ENCODE measurements at regions not wholly inside any gene's neighbourhood (a gene's known extent, or its start where the extent isn't known, plus 50 kb on each side); places are given as distances from the start of the nearest gene placed in this dataset.
A peak's percentile ranks its signal among the peaks of the same experiment; 100 is the strongest.

- intact Hi-C loops (cut with DNase I), result no loop called here
- TF ChIP-seq POLR2A (IDR thresholded peaks at IDR 0.05) (no peak), CTCF (IDR thresholded peaks at IDR 0.05) (no peak)
- Histone ChIP-seq H3K9me3 (no peaks in the 10 kb centered on the region), H3K36me3 (replicated peaks in 1 of 2; ENCODE audit: insufficient read depth in 1 of 2, low read depth in 2 of 2) (no peaks in the 10 kb centered on the region), H3K4me1 (no peaks in the 10 kb centered on the region), H3K27me3 (no peaks in the 10 kb centered on the region), H3K4me3 (no peak overlapping the region), H3K27ac (no peak overlapping the region)
- 53 to 63% methylated on average over 4 of the region's 4 CpGs for WGBS, 2 donors
- DNase-seq (no peak), ATAC-seq (no peak)
Observed at GRCh38 chr20:4427940-4428586, 179.0 kb upstream of the ADRA1D start.

- no peak for ATAC-seq
- H3K4me3 ChIP-seq, result no peak overlapping the region
- H3K9me3 ChIP-seq, result no peaks in the 10 kb centered on the region
- no peak overlapping the region for H3K27ac ChIP-seq
- TF ChIP-seq CTCF (IDR thresholded peaks at IDR 0.05), result no peak
- no peak for TF ChIP-seq POLR2A (IDR thresholded peaks at IDR 0.05)
- no peak for DNase-seq
- no peaks in the 10 kb centered on the region for H3K36me3 ChIP-seq (replicated peaks in 1 of 2; ENCODE audit: insufficient read depth in 1 of 2, low read depth in 2 of 2)
- intact Hi-C loops (cut with DNase I), result no loop called here
- H3K27me3 ChIP-seq, result no peaks in the 10 kb centered on the region
- WGBS, 2 donors, result 59 to 67% methylated on average over 4 of the region's 4 CpGs
- no peaks in the 10 kb centered on the region for H3K4me1 ChIP-seq
Observed at GRCh38 chr20:4418141-4418540, 169.1 kb upstream of the ADRA1D start.

GRCh38 chr20:4415281-4415680 lies 166.2 kb upstream of the ADRA1D start:
- WGBS, 2 donors, result 46 to 63% methylated on average over 5 of the region's 5 CpGs
- ATAC-seq (no peak), DNase-seq (no peak)
- H3K4me3 ChIP-seq, result no peak overlapping the region
- no peaks in the 10 kb centered on the region for H3K9me3 ChIP-seq
- no peak overlapping the region for H3K27ac ChIP-seq
- no peaks in the 10 kb centered on the region for H3K4me1 ChIP-seq
- TF ChIP-seq POLR2A (IDR thresholded peaks at IDR 0.05) (no peak), CTCF (IDR thresholded peaks at IDR 0.05) (no peak)
- H3K27me3 ChIP-seq, result no peaks in the 10 kb centered on the region
- H3K36me3 ChIP-seq (replicated peaks in 1 of 2; ENCODE audit: insufficient read depth in 1 of 2, low read depth in 2 of 2), result no peaks in the 10 kb centered on the region
- intact Hi-C loops (cut with DNase I), result no loop called here

- intact Hi-C loops (cut with DNase I), result no loop called here
- peak in 1 of 4 donors; percentile 15 for DNase-seq
- 45 to 52% methylated on average over 8 of the region's 8 CpGs for WGBS, 2 donors
- H3K9me3 ChIP-seq, result no peaks in the 10 kb centered on the region
- H3K27ac ChIP-seq, result no peak overlapping the region
- TF ChIP-seq CTCF (IDR thresholded peaks at IDR 0.05), result no peak
- no peak for TF ChIP-seq POLR2A (IDR thresholded peaks at IDR 0.05)
- ATAC-seq, result no peak
- no peak overlapping the region for H3K4me3 ChIP-seq
- H3K4me1 ChIP-seq, result no peaks in the 10 kb centered on the region
- H3K27me3 ChIP-seq, result no peaks in the 10 kb centered on the region
- no peaks in the 10 kb centered on the region for H3K36me3 ChIP-seq (replicated peaks in 1 of 2; ENCODE audit: insufficient read depth in 1 of 2, low read depth in 2 of 2)
Observed at GRCh38 chr20:4413314-4414049, 164.4 kb upstream of the ADRA1D start.

GRCh38 chr20:4412216-4412615 lies 163.1 kb upstream of the ADRA1D start:
- no peak for TF ChIP-seq POLR2A (IDR thresholded peaks at IDR 0.05)
- no peak for TF ChIP-seq CTCF (IDR thresholded peaks at IDR 0.05)
- Histone ChIP-seq H3K4me1 (no peaks in the 10 kb centered on the region), H3K4me3 (no peak overlapping the region), H3K27ac (no peak overlapping the region), H3K9me3 (no peaks in the 10 kb centered on the region), H3K36me3 (replicated peaks in 1 of 2; ENCODE audit: insufficient read depth in 1 of 2, low read depth in 2 of 2) (no peaks in the 10 kb centered on the region), H3K27me3 (peaks cover 0 to 5% of the 10 kb centered on the region in 2 donors)
- 86 to 91% methylated on average over 1 of the region's 1 CpG for WGBS, 2 donors
- intact Hi-C loops (cut with DNase I), result no loop called here
- ATAC-seq (no peak), DNase-seq (no peak)
